HPDE6-E6E7 (cell line): ENCODE measurements at regions not wholly inside any gene's neighbourhood (a gene's known extent, or its start where the extent isn't known, plus 50 kb on each side); places are given as distances from the start of the nearest gene placed in this dataset.

Experiments
- DNase-seq: peaks from one replicate; pipeline ENCODE4 v3.0.0; 2011; ENCODE audit warnings: missing footprints; ENCODE audit errors: extremely low spot score

DNA sequence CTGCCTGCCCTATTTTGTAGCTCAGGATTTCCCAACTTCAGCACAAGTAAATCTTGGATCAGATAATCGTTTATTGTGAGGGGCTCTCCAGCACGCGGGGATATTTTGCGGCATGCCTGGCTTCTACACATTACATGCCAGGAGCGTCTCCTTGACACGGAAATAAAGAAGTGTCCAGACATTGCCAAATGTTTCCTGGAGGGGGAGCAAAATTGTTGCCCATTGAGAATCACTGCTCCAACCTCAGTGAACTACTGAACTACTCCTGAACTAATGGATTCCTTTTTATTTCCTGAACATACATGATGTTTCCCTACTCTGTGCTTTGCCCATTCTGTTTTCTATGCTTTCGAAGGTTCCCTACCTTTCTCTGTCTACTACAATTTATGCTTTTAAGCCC, 1359.1 kb upstream of the ADGRL2 start:
- DNase-seq = no peak

DNA sequence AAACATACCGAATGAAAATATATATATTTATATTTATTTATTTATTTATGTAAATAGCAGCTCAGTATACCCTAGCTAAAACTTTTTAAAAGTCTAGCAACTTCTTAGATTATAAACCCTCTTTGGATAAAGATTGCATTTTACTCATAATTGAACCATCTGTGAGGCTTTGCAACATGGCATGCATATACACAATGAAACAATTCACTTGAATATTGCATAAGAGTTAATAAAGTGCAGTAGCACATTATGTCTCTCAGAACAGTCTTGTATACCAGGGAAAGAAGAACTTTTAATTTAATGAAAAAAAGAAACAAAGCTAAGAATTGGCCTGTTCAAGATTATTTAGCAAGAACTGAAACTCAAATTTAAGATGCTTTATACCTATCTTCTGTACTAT, 1363.9 kb upstream of the ADGRL2 start:
- no peak for DNase-seq

DNA sequence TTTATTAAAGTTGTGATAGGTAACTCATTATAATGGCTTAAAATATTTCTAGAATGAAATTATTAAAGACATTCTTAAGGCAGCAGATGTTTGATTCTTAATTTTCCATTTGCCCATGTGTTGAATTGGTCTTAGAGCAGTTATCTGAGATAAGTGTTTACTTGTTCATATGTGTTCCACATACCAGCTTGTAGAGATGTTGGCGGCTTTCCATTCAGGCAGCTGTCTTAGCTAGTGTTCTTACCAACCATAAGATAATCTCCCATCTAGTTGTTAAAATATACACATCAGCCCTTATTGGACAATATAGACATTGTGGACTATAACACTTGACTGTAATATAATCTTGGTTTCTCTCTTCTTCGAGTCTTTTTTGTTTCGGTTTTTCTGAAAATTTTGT, 1372.9 kb upstream of the ADGRL2 start:
- no peak for DNase-seq

- DNase-seq = no peak
Observed at GRCh38 chr1:80424249-80424648, 1376.5 kb upstream of the ADGRL2 start.

DNA sequence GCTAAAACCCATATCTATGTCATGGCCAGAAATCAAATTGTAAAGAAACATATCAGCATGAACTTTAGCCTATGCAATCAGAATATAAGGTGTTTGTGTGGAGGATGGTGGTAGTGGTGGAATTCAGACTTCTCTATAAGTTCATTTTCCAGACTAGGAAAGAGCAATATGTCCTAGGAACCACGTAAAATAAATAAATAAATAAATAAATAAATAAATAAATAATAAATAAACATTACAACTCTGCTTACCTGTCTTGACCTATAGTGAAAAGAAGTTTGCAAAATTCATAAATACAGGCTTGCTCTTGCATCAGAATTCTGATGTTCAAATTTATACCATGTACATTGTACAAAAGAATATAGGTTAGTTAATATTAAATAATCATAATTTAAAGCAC, 1382.6 kb upstream of the ADGRL2 start:
- no peak for DNase-seq

DNA sequence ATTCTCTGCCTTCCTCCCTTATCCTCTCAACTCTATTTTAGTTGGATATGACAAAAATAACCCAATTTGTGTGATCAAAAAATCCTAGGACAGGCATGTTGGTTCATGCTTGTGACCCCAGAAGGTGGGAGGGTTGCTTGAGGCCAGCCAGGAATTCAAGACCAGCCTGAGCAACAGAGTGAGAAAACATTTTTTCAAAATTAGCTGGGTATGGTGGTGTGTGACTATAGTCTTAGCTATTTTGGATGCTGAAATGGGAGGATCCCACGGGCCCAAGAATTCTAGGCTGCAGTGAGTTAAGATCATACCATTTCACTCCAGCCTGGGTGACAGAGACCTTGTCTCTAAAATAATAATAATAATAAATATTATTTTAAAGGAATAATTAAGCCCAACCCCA, 1383.1 kb upstream of the ADGRL2 start:
- no peak for DNase-seq

GRCh38 chr1:80413969-80414368, 1386.8 kb upstream of the ADGRL2 start:
- DNase-seq = no peak

DNA sequence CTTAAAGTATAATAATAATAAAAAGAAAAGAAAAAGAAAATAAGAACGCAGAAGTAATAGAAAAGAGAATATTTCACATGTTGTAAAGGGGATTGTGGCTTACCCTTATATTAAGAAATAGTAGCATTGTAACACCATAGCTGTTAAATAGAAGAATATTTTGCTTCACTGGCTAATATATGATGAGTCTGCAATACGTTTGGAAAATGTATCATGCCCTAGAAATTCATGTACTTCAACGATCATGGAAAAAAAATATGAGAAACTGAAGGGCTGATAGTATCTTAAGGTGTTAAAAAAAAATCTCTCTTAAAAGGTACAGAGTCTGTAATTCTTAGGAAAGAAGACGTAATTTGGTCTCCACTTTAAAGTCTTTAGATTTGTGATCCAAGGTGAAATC, 1390.5 kb upstream of the ADGRL2 start:
- no peak for DNase-seq

- DNase-seq = no peak
Observed at GRCh38 chr1:80403471-80403893, 1397.0 kb upstream of the ADGRL4 start.

DNA sequence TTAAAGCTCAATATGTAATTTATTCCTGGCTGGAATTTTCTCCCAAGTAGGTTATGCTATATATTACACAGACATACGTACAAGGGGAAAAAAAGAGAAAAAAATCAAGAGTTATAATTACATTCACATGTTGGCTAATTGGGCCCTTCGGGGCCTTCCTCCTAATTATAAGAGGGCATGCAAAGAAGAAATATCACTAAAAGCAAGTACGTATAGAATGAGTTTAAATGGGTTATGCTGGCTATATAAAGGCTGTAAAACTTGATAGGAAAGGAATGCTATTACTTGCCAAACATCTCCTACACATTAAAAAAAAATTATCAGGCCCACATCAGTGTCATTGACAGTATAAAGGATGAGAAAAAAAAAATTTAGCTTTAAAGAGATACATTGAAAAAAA, 1396.1 kb upstream of the ADGRL4 start:
- DNase-seq = no peak

GRCh38 chr1:80401757-80402156, 1395.2 kb upstream of the ADGRL4 start:
- no peak for DNase-seq

- DNase-seq = peak; percentile 34
Observed at GRCh38 chr1:80392529-80392928, 1386.0 kb upstream of the ADGRL4 start.

DNA sequence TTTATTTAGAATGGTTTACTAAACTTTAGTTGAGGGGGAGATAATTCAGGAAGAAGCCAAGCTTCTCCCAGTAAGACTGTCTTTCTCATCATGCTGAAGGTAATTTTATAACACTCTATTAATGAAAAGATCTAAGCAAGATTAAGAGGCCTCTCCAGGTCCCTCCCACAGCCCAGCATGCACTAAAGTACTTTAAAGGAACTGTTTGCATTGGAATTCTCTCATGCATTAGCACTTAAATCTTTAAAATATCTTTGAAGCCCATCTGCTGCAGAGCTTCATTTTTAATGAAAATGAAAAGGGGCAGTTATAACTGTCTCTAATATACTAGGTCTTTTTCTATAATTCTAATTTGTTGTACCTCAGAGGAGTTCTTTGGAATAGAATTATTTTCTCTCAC, 1379.1 kb upstream of the ADGRL4 start:
- DNase-seq = no peak

GRCh38 chr1:80384959-80385358, 1378.4 kb upstream of the ADGRL4 start:
- no peak for DNase-seq

DNA sequence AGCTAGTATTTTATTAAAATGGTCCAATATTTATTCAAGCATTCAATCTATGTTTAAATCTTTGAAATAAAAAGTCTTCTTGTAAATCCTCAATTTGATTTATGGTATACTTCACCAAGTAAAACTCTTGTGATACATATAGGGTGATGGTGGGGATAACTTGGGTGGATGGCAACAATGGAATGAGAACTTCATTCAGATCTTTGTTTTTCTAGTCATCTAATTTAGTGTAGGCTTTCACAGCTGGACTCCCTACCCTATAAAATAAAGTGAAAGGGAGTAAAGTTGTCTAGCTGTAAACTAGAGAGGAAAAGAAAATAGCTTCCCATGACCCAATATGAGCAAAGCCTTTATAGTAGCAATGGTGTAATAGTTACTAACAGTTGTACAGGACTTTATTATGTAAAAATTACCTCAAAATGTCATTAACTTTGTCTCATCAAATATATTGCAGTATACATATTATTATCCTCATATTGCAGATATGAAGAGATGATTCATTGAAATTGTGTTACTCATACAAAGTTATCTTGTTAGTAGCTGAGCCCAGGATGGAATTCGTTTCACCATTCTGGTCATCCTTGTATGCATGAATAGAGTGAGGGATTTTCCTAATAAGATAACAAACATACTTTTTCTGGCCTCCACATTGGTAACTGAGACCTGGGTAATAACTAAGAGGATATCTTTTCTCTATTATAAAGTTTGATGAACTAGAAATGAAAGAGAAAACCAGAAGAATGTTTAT, 1377.7 kb upstream of the ADGRL4 start:
- peak; percentile 4 for DNase-seq

- peak; percentile 13 for DNase-seq
Observed at GRCh38 chr1:80375662-80376061, 1369.1 kb upstream of the ADGRL4 start.

DNA sequence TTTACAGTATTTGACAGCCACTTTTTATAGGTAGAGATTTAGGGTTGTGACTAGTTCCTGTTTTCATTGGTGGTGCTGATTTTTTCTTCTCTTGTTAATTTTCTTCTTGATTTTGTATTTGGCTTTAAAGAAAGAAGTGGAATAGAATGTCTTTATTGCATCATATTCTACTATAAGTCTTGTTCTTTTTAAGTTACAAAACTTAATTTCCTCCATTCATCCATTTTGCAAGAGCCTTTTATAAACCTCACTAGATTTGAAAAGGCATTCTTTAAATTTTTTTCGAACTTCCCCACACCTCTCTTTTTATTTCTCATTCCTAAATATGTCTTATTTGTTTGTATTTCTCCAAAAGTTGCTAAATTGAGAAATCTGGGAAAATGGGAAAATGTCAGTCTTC, 1368.6 kb upstream of the ADGRL4 start:
- DNase-seq = no peak

GRCh38 chr1:80369780-80370179, 1363.2 kb upstream of the ADGRL4 start:
- no peak for DNase-seq

DNA sequence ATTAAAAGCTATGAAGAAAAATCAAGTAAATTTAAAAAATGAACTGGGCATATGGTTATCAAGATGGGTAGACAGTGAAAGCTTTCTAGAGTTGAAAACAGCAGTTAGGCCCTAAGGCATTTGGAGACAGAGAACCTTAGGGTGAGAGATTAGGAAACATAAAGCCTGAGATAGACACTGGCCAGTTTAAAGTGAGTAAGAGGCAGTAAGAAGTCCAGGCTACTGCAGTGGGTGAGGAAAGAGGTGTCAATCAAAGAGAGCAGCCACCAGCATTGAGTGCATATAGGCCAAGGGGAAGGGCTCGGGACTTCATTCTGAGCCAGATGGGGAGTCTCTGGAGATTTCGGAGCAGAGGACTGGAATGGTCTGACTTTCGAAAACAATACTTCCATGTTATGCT, 1360.5 kb upstream of the ADGRL4 start:
- no peak for DNase-seq

GRCh38 chr1:80365359-80366021, 1359.0 kb upstream of the ADGRL4 start:
- DNase-seq = no peak

- DNase-seq = peak; percentile 4
Observed at GRCh38 chr1:80363689-80364475, 1357.4 kb upstream of the ADGRL4 start.

- no peak for DNase-seq
Observed at GRCh38 chr1:80359666-80360065, 1353.1 kb upstream of the ADGRL4 start.

DNA sequence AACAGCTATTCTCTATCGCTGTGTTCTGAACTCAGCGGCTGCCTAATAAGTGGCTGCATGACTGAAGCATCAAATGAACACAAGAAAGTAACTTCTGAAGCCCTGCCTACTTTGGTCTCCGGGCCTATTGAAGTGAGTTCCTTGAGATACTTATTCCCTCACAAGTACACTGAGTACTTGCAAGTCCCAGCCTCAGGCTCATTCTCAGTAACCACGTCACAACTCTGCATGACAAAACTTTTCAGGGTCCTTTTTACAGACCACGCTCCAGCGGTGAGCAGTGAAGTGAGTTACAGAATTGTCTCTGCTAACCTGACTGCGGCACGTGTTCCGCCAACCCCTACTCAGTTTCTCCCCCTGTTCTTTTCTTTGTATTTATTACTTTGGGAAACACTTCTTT, 1342.7 kb upstream of the ADGRL4 start:
- DNase-seq = no peak
